ENCODE measurements at regions not wholly inside any gene's neighbourhood (a gene's known extent, or its start where the extent isn't known, plus 50 kb on each side); places are given as distances from the start of the nearest gene placed in this dataset.
"Not testable (repeated sequence)": the region's sequence is repeated elsewhere in the genome, so short reads cannot be mapped to it uniquely, and the experiment has no call there.

- TF ChIP-seq, protein P1, sequence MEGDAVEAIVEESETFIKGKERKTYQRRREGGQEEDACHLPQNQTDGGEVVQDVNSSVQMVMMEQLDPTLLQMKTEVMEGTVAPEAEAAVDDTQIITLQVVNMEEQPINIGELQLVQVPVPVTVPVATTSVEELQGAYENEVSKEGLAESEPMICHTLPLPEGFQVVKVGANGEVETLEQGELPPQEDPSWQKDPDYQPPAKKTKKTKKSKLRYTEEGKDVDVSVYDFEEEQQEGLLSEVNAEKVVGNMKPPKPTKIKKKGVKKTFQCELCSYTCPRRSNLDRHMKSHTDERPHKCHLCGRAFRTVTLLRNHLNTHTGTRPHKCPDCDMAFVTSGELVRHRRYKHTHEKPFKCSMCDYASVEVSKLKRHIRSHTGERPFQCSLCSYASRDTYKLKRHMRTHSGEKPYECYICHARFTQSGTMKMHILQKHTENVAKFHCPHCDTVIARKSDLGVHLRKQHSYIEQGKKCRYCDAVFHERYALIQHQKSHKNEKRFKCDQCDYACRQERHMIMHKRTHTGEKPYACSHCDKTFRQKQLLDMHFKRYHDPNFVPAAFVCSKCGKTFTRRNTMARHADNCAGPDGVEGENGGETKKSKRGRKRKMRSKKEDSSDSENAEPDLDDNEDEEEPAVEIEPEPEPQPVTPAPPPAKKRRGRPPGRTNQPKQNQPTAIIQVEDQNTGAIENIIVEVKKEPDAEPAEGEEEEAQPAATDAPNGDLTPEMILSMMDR (IDR thresholded peaks at IDR 0.05; ENCODE audit: insufficient read depth, low read length, poor library complexity, severe bottlenecking) = not testable (repeated sequence)
- not testable (repeated sequence) for TF ChIP-seq EZH2phosphoT487 (conservative IDR thresholded peaks at IDR 0.05; ENCODE audit: low read length)
Measured at GRCh38 chr13:111702059-111702458, 364.9 kb upstream of the SOX1 start.
